ENCODE measurements at regions not wholly inside any gene's neighbourhood (a gene's known extent, or its start where the extent isn't known, plus 50 kb on each side); places are given as distances from the start of the nearest gene placed in this dataset.
"Not testable (repeated sequence)": the region's sequence is repeated elsewhere in the genome, so short reads cannot be mapped to it uniquely, and the experiment has no call there.

GRCh38 chr5:44538797-44539601 is 149.8 kb upstream of the FGF10 start:
- no peak for DNase-seq

DNA sequence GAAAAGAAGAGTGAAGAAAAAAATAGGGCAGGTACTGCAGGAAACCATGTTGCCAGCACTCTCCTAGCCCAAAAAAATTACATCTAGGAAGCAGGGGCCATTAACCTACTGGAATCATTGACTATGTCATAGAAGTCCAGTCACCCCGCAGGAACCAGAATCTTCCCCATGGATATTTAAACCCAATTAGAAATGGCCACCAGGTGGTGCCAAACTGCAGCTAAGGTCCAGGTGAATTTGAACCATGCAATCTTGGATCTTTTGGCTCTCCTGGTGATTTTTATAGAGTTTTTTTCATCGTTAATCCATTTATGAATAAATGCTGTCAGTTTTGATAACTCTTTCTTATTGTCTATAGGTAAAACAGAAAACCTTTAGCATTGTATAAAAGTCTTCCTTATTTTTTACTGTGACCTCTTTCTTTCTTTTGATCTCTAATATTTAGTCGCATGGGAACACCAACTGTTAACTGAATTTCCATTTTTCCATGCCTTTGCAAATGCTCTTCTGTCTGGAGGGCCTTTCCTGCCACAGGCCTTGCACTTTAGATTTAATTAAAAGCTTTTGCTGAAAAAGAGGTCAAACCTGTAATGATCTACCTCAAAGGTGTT is 147.5 kb upstream of the FGF10 start:
- DNase-seq: peak; percentile 19

GRCh38 chr5:44535621-44536020 is 146.4 kb upstream of the FGF10 start:
- DNase-seq: peak; percentile 30

- no peak for DNase-seq
These were observed 143.8 kb upstream of the FGF10 start for GRCh38 chr5:44532981-44533380.

DNA sequence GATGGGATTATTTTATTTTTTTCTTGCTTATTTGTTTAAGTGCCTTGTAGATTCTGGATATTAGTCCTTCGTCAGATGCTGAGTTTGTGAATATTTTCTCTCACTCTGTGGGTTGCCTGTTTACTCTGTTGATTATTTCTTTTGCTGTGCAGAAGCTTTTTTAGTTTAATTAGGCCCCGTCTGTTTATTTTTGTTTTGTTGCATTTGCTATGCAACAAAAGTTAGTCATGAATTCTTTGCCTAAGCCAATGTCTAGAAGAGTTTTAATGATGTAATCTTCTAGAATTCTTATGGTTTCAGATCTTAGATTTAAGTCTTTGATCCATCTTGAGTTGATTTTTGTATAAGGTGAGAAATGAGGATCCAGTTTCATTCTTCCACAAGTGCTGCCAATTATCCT is 142.5 kb upstream of the FGF10 start:
- not testable (repeated sequence) for DNase-seq

- DNase-seq: not testable (repeated sequence)
These were observed 141.6 kb upstream of the FGF10 start for GRCh38 chr5:44530783-44531182.

GRCh38 chr5:44511596-44511995 is 122.4 kb upstream of the FGF10 start:
- no peak for DNase-seq

DNA sequence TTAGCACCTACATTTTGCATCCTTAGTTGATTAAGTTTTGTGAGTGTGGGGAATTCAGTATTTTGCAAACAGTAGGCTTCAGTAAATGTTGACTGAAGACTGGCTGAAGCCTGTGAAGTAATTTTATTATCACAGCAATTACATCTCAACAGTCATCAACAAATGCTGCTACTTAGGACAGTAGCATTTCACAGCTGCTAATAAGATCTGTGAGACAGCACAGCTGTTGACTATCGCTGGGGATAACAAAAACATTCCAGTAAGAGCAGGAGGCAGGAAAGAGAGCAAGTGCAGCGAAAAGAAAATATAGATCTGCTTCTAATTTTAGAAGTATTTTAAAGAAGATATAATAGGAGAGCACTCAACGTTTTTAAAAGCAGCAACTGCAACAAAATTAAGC is 117.3 kb upstream of the FGF10 start:
- peak; percentile 63 for DNase-seq

DNA sequence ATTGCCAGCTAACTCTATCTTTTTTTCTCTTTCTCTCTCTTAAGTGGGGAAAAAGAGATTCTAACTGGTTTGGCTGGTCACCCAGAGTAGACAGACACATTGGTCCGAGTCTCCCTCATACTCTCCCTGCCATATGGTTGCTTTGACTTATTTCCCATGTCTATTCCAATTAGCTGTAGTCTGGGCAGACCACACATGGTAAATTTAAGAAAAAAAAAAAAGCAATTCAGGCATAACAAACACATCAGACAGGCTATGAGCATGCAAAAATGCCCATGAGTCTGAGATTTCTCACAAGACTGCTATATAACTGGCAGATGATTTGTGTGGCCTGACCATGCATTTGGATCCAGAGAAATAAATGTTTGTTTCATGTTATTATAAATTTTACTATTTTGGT is 110.2 kb upstream of the FGF10 start:
- DNase-seq: peak; percentile 73

- DNase-seq: no peak
These were observed 108.4 kb upstream of the FGF10 start for GRCh38 chr5:44497606-44498005.

GRCh38 chr5:44495280-44495679 is 106.1 kb upstream of the FGF10 start:
- DNase-seq: no peak

GRCh38 chr5:44489759-44490158 is 100.5 kb upstream of the FGF10 start:
- DNase-seq: no peak

- no peak for DNase-seq
These were observed 97.4 kb upstream of the FGF10 start for GRCh38 chr5:44486591-44486990.

- no peak for DNase-seq
These were observed 64.8 kb upstream of the FGF10 start for GRCh38 chr5:44454002-44454401.

DNA sequence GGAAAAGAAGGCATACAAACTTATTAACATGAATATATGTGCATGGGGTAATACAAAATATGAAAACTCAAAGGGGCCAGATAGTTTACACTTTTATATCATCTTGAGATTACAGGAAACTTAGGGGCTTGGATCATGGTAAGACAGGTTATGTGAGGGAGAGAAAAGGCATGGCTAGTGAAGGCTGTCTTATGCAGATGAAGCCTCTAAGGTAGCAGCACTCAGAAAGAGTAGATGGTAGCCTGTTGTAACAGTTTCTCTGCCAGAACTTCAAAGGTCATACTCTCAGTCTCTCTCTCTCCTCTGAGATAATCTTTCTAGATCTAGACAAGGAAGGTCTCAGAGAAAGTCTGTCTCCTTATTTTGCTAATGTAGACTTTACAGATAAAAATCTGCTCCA is 57.2 kb upstream of the FGF10 start:
- no peak for DNase-seq

- DNase-seq: no peak
These were observed 54.0 kb upstream of the FGF10 start for GRCh38 chr5:44443172-44443571.

GRCh38 chr5:44441460-44441859 is 52.2 kb upstream of the FGF10 start:
- DNase-seq: no peak

DNA sequence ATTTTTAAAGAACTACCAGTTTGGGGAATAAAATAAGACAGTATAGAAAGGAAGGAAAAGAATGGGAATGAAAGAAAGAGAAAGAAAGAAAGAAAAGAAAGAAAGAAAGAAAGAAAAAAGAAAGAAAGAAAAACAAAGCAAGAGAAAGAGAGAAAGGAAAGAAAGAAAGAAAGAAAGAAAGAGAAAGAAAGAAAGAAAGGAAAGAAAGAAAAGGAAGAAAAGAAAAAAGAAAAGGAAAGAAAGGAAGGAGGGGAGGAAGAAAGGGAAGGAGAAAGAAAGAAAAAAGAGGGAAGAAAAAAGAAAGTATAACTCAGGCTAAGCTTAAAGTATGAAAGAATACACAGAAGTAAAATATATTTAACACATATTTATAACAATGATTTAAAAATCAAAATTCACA is 51.0 kb upstream of the FGF10 start:
- DNase-seq: no peak

Measured in eye (tissue), 1 donor.